PC-3 (cell line): ENCODE measurements at regions not wholly inside any gene's neighbourhood (a gene's known extent, or its start where the extent isn't known, plus 50 kb on each side); places are given as distances from the start of the nearest gene placed in this dataset.

Experiments used
- ATAC-seq: fragments of 200-7000 bp; cut with Tn5 transposase; 2 replicates; pipeline ENCODE4 v1.9.1; 2020; ENCODE audit warnings: mild to moderate bottlenecking, moderate library complexity
- BruUV-seq: library from RNA; stranded (reverse); fragments of 400-500 nt; replicated peaks from 2 replicates; lab custom pipeline; 2021; lab: Mats Ljungman, UMichigan
- CTCF ChIA-PET: fragments of 300-600 bp; sonication (Branson Sonifier 250); formaldehyde crosslinking; loops from one replicate; lab custom pipeline; 2022; ENCODE audit warnings: antibody characterized with exemption; lab: Charles Lee
- POLR2A ChIA-PET: fragments of 300-600 bp; sonication (Branson Sonifier 250); formaldehyde crosslinking; loops from one replicate; lab custom pipeline; 2022; ENCODE audit warnings: antibody characterized with exemption; ENCODE audit not compliant: unreplicated experiment; lab: Charles Lee
- DNase-seq: peaks from one replicate; pipeline ENCODE4 v3.0.0-alpha.2; 2015
- H2AFZ ChIP-seq: fragments of 300-600 bp; sonication (generic); 2 replicates; pipeline ENCODE4 v1.6.0; 2016; ENCODE audit warnings: antibody characterized with exemption, low read length
- H3F3A ChIP-seq: fragments of 300-600 bp; sonication (generic); one replicate; pipeline ENCODE4 v1.6.0; 2017; ENCODE audit warnings: antibody characterized with exemption, low read length, control low read depth, mild to moderate bottlenecking; ENCODE audit not compliant: unreplicated experiment
- H3K27ac ChIP-seq: fragments of 300-600 bp; sonication (generic); 2 replicates; pipeline ENCODE4 v1.5.1; 2016; ENCODE audit warnings: mild to moderate bottlenecking, low read length
- H3K27me3 ChIP-seq: fragments of 300-600 bp; sonication (generic); 2 replicates; pipeline ENCODE4 v1.6.1; 2016; ENCODE audit warnings: low read length, mixed read lengths
- H3K36me3 ChIP-seq: fragments of 300-600 bp; sonication (generic); 2 replicates; pipeline ENCODE4 v1.6.1; 2016; ENCODE audit warnings: low read depth, mixed run types, low read length, mixed read lengths
- H3K4me1 ChIP-seq: fragments of 300-600 bp; sonication (generic); 2 replicates; pipeline ENCODE4 v1.5.1; 2016; ENCODE audit warnings: low read length; ENCODE audit not compliant: insufficient read depth
- H3K4me2 ChIP-seq: fragments of 300-600 bp; sonication (generic); 2 replicates; pipeline ENCODE4 v1.6.0; 2016; ENCODE audit warnings: low read length
- H3K4me3 ChIP-seq: fragments of 300-600 bp; sonication (generic); 2 replicates; pipeline ENCODE4 v1.5.1; 2016; ENCODE audit warnings: mild to moderate bottlenecking, low read length, mixed read lengths
- H3K79me2 ChIP-seq: fragments of 300-600 bp; sonication (generic); 2 replicates; pipeline ENCODE4 v1.6.1; 2017; ENCODE audit warnings: low read length, mixed read lengths
- H3K9ac ChIP-seq: fragments of 300-600 bp; sonication (generic); 2 replicates; pipeline ENCODE4 v1.6.0; 2016; ENCODE audit warnings: mild to moderate bottlenecking, low read length
- H3K9me2 ChIP-seq: fragments of 300-600 bp; sonication (generic); replicated peaks from 2 replicates; pipeline ENCODE4 v1.6.1; 2016; ENCODE audit warnings: mixed run types, low read length, mixed read lengths
- H3K9me3 ChIP-seq: fragments of 300-600 bp; sonication (generic); 2 replicates; pipeline ENCODE4 v1.6.1; 2016; ENCODE audit warnings: low read length, mixed read lengths
- H4K20me1 ChIP-seq: fragments of 300-600 bp; sonication (generic); 2 replicates; pipeline ENCODE4 v1.6.1; 2016; ENCODE audit warnings: low read length, mixed read lengths
- EZH2 ChIP-seq: fragments of 300-600 bp; sonication (generic); IDR thresholded peaks from one replicate; pipeline ENCODE4 v1.6.1; 2017; ENCODE audit warnings: antibody characterized with exemption, mild to moderate bottlenecking, low read length; ENCODE audit not compliant: unreplicated experiment
- EZH2phosphoT487 ChIP-seq: fragments of 300-600 bp; sonication (generic); IDR thresholded peaks from 2 replicates; pipeline ENCODE4 v1.6.1; 2018; ENCODE audit warnings: mild to moderate bottlenecking, antibody characterized with exemption, low read length, borderline replicate concordance
- intact Hi-C: fragments of 100-400 bp; cut with micrococcal nuclease; formaldehyde crosslinking; loops from 2 replicates; pipeline ENCODE4 v1.9.0; 2023
- TF ChIP-seq, protein P1 (sequence below): fragments of 300-600 bp; sonication (generic); conservative IDR thresholded peaks from 2 replicates; pipeline ENCODE4 v1.5.1; 2017; ENCODE audit warnings: antibody characterized with exemption, low read depth, mild to moderate bottlenecking, low read length

DNA sequence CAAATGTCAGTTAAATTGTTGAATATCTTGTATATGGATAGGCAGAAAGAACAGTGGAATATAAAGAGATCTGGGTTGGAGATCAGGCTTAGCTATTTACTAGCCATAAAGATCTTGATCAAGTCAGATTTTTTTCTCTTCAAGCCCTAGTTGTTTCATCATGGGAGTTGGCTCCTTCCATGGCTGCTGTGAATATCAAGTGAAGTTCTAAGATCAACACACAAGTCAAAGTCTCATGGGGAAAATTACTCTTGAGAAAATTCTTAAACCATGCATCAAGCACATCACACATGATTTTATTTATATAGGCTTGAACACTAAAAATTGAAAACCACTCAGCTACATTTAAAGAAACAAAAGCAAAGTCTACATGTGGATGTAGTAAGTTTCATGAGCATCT lies 79.8 kb downstream of the C1D start:
- H3K79me2 ChIP-seq = no peaks in the 10 kb centered on the region
- H3K9me2 ChIP-seq = no peaks in the 10 kb centered on the region
- intact Hi-C loops = no loop called here
- POLR2A ChIA-PET = no interaction called here
- H4K20me1 ChIP-seq = no peaks in the 10 kb centered on the region
- H3K27me3 ChIP-seq = no peaks in the 10 kb centered on the region
- H3K36me3 ChIP-seq = no peaks in the 10 kb centered on the region
- no peak overlapping the region for H3K27ac ChIP-seq
- peaks cover 8% of the 10 kb centered on the region; the same call in 1 of the 2 replicates for H3K9me3 ChIP-seq
- no peak for DNase-seq
- TF ChIP-seq EZH2phosphoT487 = no peak
- TF ChIP-seq, protein P1, sequence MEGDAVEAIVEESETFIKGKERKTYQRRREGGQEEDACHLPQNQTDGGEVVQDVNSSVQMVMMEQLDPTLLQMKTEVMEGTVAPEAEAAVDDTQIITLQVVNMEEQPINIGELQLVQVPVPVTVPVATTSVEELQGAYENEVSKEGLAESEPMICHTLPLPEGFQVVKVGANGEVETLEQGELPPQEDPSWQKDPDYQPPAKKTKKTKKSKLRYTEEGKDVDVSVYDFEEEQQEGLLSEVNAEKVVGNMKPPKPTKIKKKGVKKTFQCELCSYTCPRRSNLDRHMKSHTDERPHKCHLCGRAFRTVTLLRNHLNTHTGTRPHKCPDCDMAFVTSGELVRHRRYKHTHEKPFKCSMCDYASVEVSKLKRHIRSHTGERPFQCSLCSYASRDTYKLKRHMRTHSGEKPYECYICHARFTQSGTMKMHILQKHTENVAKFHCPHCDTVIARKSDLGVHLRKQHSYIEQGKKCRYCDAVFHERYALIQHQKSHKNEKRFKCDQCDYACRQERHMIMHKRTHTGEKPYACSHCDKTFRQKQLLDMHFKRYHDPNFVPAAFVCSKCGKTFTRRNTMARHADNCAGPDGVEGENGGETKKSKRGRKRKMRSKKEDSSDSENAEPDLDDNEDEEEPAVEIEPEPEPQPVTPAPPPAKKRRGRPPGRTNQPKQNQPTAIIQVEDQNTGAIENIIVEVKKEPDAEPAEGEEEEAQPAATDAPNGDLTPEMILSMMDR = no peak
- no peak for TF ChIP-seq EZH2
- H3K4me2 ChIP-seq = no peak overlapping the region
- H3K4me3 ChIP-seq = no peak overlapping the region
- no peak for ATAC-seq
- BruUV-seq = no TSS peak
- H2AFZ ChIP-seq = no peak overlapping the region
- H3F3A ChIP-seq = no peaks in the 10 kb centered on the region
- H3K9ac ChIP-seq = no peak overlapping the region
- H3K4me1 ChIP-seq = peaks cover 11% of the 10 kb centered on the region
- CTCF ChIA-PET = no interaction called here

DNA sequence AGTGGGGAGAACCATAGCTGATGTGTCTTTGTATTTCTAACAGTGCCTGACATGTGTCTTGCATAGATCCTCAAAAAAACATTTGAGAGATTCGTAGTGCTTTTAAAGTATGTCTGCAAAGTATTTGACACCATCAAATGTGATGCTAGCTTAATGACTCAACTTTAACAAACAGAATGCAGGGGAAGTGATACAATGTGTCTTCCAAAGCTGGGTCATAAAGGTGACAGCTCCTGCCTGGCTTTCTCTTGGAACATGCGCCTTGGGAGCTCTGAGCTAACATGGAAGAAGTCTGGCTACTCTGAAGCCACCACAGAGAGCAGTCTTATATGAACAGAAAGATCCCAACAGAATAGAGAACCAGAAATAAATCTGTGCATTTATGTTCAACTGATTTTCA lies 78.2 kb downstream of the C1D start:
- POLR2A ChIA-PET = no interaction called here

DNA sequence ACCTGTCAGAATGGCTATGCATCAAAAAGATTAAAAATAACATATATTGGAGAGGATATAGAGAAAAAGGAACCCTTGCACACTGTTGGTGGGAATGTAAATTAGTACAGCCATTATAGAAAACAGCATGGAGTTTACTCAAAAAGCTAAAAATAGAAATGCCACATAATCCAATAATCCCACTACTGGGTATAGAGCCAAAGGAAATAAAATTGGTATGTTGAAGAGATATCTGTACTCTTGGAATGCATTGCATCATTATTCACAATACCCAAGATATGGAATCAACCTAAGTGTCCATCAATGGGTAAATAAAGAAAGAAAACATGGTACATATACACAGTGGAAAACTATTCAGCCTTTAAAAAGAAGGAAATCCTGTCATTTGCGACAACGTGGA lies 77.2 kb downstream of the C1D start:
- ChIA-PET CTCF (no interaction called here), POLR2A (no interaction called here)
- intact Hi-C loops = no loop called here
- Histone ChIP-seq H3K4me1 (peaks cover 11% of the 10 kb centered on the region), H3K27ac (no peak overlapping the region), H3K9me2 (no peaks in the 10 kb centered on the region), H3K36me3 (no peaks in the 10 kb centered on the region), H3K27me3 (no peaks in the 10 kb centered on the region), H3K9ac (no peak overlapping the region), H3K4me2 (no peak overlapping the region), H3K79me2 (no peaks in the 10 kb centered on the region), H3F3A (no peaks in the 10 kb centered on the region), H2AFZ (no peak overlapping the region), H3K9me3 (peaks cover 5% of the 10 kb centered on the region; the same call in 1 of the 2 replicates), H4K20me1 (no peaks in the 10 kb centered on the region), H3K4me3 (no peak overlapping the region)
- ATAC-seq (no peak), DNase-seq (no peak)
- BruUV-seq = no TSS peak
- TF ChIP-seq, protein P1 = no peak
- TF ChIP-seq EZH2phosphoT487 (no peak), EZH2 (no peak)

More for the DNA sequence above, 78.2 kb downstream of the C1D start:
- CTCF ChIA-PET = no interaction called here
- Histone ChIP-seq H3K4me2 (no peak overlapping the region), H3K9ac (no peak overlapping the region), H3K9me2 (no peaks in the 10 kb centered on the region), H3F3A (no peaks in the 10 kb centered on the region), H3K4me3 (no peak overlapping the region), H3K79me2 (no peaks in the 10 kb centered on the region), H4K20me1 (no peaks in the 10 kb centered on the region), H3K4me1 (peaks cover 11% of the 10 kb centered on the region), H2AFZ (peak overlapping the region; percentile 10; the same call in 1 of the 2 replicates), H3K36me3 (no peaks in the 10 kb centered on the region), H3K27ac (no peak overlapping the region), H3K27me3 (no peaks in the 10 kb centered on the region), H3K9me3 (peaks cover 8% of the 10 kb centered on the region; the same call in 1 of the 2 replicates)
- TF ChIP-seq EZH2 (no peak), EZH2phosphoT487 (no peak)
- TF ChIP-seq, protein P1 = no peak
- no TSS peak for BruUV-seq
- ATAC-seq (peak; percentile 90), DNase-seq (peak; percentile 60)
- intact Hi-C loops = no loop called here
